CD8-positive, alpha-beta memory T cell (primary cell): ENCODE measurements at regions not wholly inside any gene's neighbourhood (a gene's known extent, or its start where the extent isn't known, plus 50 kb on each side); places are given as distances from the start of the nearest gene placed in this dataset.

Source experiments
- CTCF ChIA-PET: fragments of 350-600 bp; sonication (Branson Sonifier 250); formaldehyde crosslinking; loops from one replicate; lab custom pipeline; 2021; ENCODE audit warnings: antibody characterized with exemption; lab: Charles Lee
- POLR2A ChIA-PET: fragments of 350-600 bp; sonication (Branson Sonifier 250); formaldehyde crosslinking; loops from one replicate; lab custom pipeline; 2021; ENCODE audit warnings: antibody characterized with exemption; lab: Charles Lee
- DNase-seq, 5 donors: peaks; one replicate each; pipeline versions ENCODE4 v3.0.0 to v3.0.0-alpha.2; 2020 to 2022; ENCODE audit warnings: mixed read lengths in 1 of 5
- H3K27ac ChIP-seq: one replicate; pipeline ENCODE4 v1.7.0; 2013; ENCODE audit warnings: low read depth, mild to moderate bottlenecking, low read length, moderate library complexity
- H3K27me3 ChIP-seq: 2 replicates; pipeline ENCODE4 v1.7.0; 2013; ENCODE audit warnings: low read length, mild to moderate bottlenecking; ENCODE audit not compliant: insufficient read depth, poor library complexity, severe bottlenecking
- H3K36me3 ChIP-seq: 2 replicates; pipeline ENCODE4 v1.7.0; 2013; ENCODE audit warnings: mild to moderate bottlenecking, low read length, moderate library complexity; ENCODE audit not compliant: insufficient read depth
- H3K4me1 ChIP-seq: 2 replicates; pipeline ENCODE4 v1.7.0; 2013; ENCODE audit warnings: mild to moderate bottlenecking, low read length, moderate library complexity; ENCODE audit not compliant: insufficient read depth
- H3K4me3 ChIP-seq: 2 replicates; pipeline ENCODE4 v1.7.0; 2013; ENCODE audit warnings: mild to moderate bottlenecking, low read length
- H3K9me3 ChIP-seq: 2 replicates; pipeline ENCODE4 v1.7.0; 2013; ENCODE audit warnings: mild to moderate bottlenecking, low read length
- H3K27ac Mint-ChIP-seq, 8 donors: one replicate each; pipeline ENCODE4 v1.8.0; 2020 to 2021; ENCODE audit warnings: mixed read lengths in 8 of 8, mild to moderate bottlenecking in 6 of 8, inconsistent platforms in 3 of 8, moderate library complexity in 3 of 8
- H3K27me3 Mint-ChIP-seq, 2 donors: one replicate each; pipeline ENCODE4 v1.8.0; 2020 to 2021; ENCODE audit warnings: mixed read lengths in 2 of 2, mild to moderate bottlenecking in 1 of 2, moderate library complexity in 1 of 2
- H3K36me3 Mint-ChIP-seq, 3 donors: one replicate each; pipeline ENCODE4 v1.8.0; 2020 to 2021; ENCODE audit warnings: mixed read lengths in 3 of 3, inconsistent platforms in 1 of 3, mild to moderate bottlenecking in 1 of 3
- H3K4me1 Mint-ChIP-seq, 3 donors: one replicate each; pipeline ENCODE4 v1.8.0; 2020 to 2021; ENCODE audit warnings: mixed read lengths in 3 of 3, inconsistent platforms in 1 of 3, mild to moderate bottlenecking in 1 of 3
- H3K4me3 Mint-ChIP-seq, 7 donors: one replicate each; pipeline ENCODE4 v1.8.0; 2020 to 2021; ENCODE audit warnings: mixed read lengths in 7 of 7, mild to moderate bottlenecking in 6 of 7, moderate library complexity in 4 of 7, inconsistent platforms in 2 of 7
- H3K9me3 Mint-ChIP-seq, 5 donors: one replicate each; pipeline ENCODE4 v1.8.0; 2020 to 2022; ENCODE audit warnings: mixed read lengths in 5 of 5, mild to moderate bottlenecking in 3 of 5, moderate library complexity in 2 of 5, inconsistent platforms in 1 of 5

GRCh38 chr15:91790836-91791235 is 62.7 kb upstream of the SLCO3A1 start:
- Mint-ChIP-seq H3K27ac (no peak overlapping the region), H3K4me3 (no peak overlapping the region), H3K4me1 (no peaks in the 10 kb centered on the region), H3K9me3 (no peaks in the 10 kb centered on the region), H3K36me3 (no peaks in the 10 kb centered on the region), H3K27me3 (peaks cover 10 to 44% of the 10 kb centered on the region in 2 donors)
- ChIA-PET CTCF (no interaction called here), POLR2A (no interaction called here)
- Histone ChIP-seq H3K4me1 (no peaks in the 10 kb centered on the region), H3K4me3 (no peak overlapping the region), H3K36me3 (no peaks in the 10 kb centered on the region), H3K9me3 (no peaks in the 10 kb centered on the region), H3K27ac (no peak overlapping the region), H3K27me3 (no peaks in the 10 kb centered on the region)
- no peak for DNase-seq

GRCh38 chr15:91793771-91794170 is 59.7 kb upstream of the SLCO3A1 start:
- ChIA-PET POLR2A (no interaction called here), CTCF (no interaction called here)
- no peaks in the 10 kb centered on the region for H3K36me3 Mint-ChIP-seq
- Histone ChIP-seq H3K36me3 (no peaks in the 10 kb centered on the region), H3K27me3 (no peaks in the 10 kb centered on the region), H3K4me3 (no peak overlapping the region), H3K4me1 (no peaks in the 10 kb centered on the region), H3K9me3 (no peaks in the 10 kb centered on the region), H3K27ac (no peak overlapping the region)
- H3K9me3 Mint-ChIP-seq: no peaks in the 10 kb centered on the region
- H3K4me3 Mint-ChIP-seq: no peak overlapping the region
- peaks cover 5 to 38% of the 10 kb centered on the region in 2 donors for H3K27me3 Mint-ChIP-seq
- no peak overlapping the region for H3K27ac Mint-ChIP-seq
- no peaks in the 10 kb centered on the region for H3K4me1 Mint-ChIP-seq
- no peak for DNase-seq

GRCh38 chr15:91795235-91795634 is 58.3 kb upstream of the SLCO3A1 start:
- Histone ChIP-seq H3K9me3 (no peaks in the 10 kb centered on the region), H3K27me3 (no peaks in the 10 kb centered on the region), H3K36me3 (no peaks in the 10 kb centered on the region), H3K4me1 (no peaks in the 10 kb centered on the region), H3K4me3 (no peak overlapping the region), H3K27ac (no peak overlapping the region)
- Mint-ChIP-seq H3K4me1 (no peaks in the 10 kb centered on the region), H3K36me3 (no peaks in the 10 kb centered on the region), H3K27me3 (peaks cover 5 to 33% of the 10 kb centered on the region in 2 donors), H3K27ac (no peak overlapping the region), H3K9me3 (no peaks in the 10 kb centered on the region), H3K4me3 (no peak overlapping the region)
- ChIA-PET POLR2A (no interaction called here), CTCF (no interaction called here)
- no peak for DNase-seq

GRCh38 chr15:91801836-91802534 is 51.5 kb upstream of the SLCO3A1 start:
- H3K36me3 Mint-ChIP-seq: no peaks in the 10 kb centered on the region
- CTCF ChIA-PET: no interaction called here

GRCh38 chr15:91803260-91803659 is 50.2 kb upstream of the SLCO3A1 start:
- Histone ChIP-seq H3K9me3 (no peaks in the 10 kb centered on the region), H3K4me3 (no peak overlapping the region), H3K27ac (no peak overlapping the region), H3K36me3 (no peaks in the 10 kb centered on the region), H3K4me1 (no peaks in the 10 kb centered on the region), H3K27me3 (no peaks in the 10 kb centered on the region)
- Mint-ChIP-seq H3K27me3 (peaks cover 13 to 55% of the 10 kb centered on the region in 2 donors), H3K9me3 (peaks cover 0 to 2% (median 0%) of the 10 kb centered on the region in 5 donors), H3K4me3 (no peak overlapping the region), H3K4me1 (no peaks in the 10 kb centered on the region), H3K27ac (peak overlapping the region in 1 of 8 donors; percentile 48), H3K36me3 (no peaks in the 10 kb centered on the region)
- DNase-seq: no peak
- CTCF ChIA-PET: no interaction called here
- POLR2A ChIA-PET: no interaction called here

More at GRCh38 chr15:91801836-91802534, 51.5 kb upstream of the SLCO3A1 start:
- Histone ChIP-seq H3K27ac (no peak overlapping the region), H3K9me3 (no peaks in the 10 kb centered on the region), H3K27me3 (no peaks in the 10 kb centered on the region), H3K4me1 (no peaks in the 10 kb centered on the region), H3K36me3 (no peaks in the 10 kb centered on the region), H3K4me3 (no peak overlapping the region)
- POLR2A ChIA-PET: no interaction called here
- peaks cover 13 to 49% of the 10 kb centered on the region in 2 donors for H3K27me3 Mint-ChIP-seq
- H3K4me3 Mint-ChIP-seq: no peak overlapping the region
- H3K4me1 Mint-ChIP-seq: no peaks in the 10 kb centered on the region
- peaks cover 0 to 2% (median 0%) of the 10 kb centered on the region in 5 donors for H3K9me3 Mint-ChIP-seq
- no peak for DNase-seq
- H3K27ac Mint-ChIP-seq: no peak overlapping the region
